GM12864 (cell line): ENCODE measurements at regions not wholly inside any gene's neighbourhood (a gene's known extent, or its start where the extent isn't known, plus 50 kb on each side); places are given as distances from the start of the nearest gene placed in this dataset.

ENCODE experiments used
- DNase-seq: peaks from one replicate; pipeline ENCODE4 v3.0.0-alpha.2; 2011; ENCODE audit warnings: low read depth
- H3K4me3 ChIP-seq: 2 replicates; pipeline ENCODE4 v1.5.1; 2011; ENCODE audit warnings: mild to moderate bottlenecking, low read depth, low read length, control low read depth
- TF ChIP-seq, protein P1 (sequence below): IDR thresholded peaks from 2 replicates; pipeline ENCODE4 v1.5.1; 2011; ENCODE audit warnings: low read depth, mild to moderate bottlenecking, moderate library complexity, low read length, control low read depth, inconsistent platforms; ENCODE audit errors: missing control alignments

DNA sequence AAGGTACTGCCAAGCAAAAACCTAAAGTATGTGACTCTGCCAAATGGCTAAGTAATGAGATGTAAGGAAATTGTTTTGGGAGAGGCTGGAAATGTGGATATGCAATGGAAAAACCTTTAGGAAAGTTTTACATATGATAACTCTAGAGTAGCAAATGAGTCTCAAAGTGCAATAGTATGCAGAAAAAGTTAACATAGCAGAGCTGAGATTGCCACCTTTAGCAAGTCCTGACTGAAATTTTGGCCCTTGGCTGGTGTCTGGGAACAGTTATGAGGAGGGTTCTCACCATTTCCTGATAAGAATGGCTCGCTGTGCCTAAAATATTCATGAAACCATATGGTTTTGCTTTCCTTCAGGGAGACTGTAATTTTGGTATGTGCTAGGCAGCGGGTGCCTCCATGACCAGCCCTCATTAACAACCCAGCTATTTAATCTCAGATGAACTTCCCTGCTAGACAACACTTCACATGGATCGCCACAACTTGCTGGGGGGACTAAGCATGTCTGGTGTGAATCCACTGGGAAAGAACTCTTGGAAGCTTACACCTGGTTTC, 72.3 kb upstream of the ERBB4 start:
- no peak overlapping the region for H3K4me3 ChIP-seq
- TF ChIP-seq, protein P1, sequence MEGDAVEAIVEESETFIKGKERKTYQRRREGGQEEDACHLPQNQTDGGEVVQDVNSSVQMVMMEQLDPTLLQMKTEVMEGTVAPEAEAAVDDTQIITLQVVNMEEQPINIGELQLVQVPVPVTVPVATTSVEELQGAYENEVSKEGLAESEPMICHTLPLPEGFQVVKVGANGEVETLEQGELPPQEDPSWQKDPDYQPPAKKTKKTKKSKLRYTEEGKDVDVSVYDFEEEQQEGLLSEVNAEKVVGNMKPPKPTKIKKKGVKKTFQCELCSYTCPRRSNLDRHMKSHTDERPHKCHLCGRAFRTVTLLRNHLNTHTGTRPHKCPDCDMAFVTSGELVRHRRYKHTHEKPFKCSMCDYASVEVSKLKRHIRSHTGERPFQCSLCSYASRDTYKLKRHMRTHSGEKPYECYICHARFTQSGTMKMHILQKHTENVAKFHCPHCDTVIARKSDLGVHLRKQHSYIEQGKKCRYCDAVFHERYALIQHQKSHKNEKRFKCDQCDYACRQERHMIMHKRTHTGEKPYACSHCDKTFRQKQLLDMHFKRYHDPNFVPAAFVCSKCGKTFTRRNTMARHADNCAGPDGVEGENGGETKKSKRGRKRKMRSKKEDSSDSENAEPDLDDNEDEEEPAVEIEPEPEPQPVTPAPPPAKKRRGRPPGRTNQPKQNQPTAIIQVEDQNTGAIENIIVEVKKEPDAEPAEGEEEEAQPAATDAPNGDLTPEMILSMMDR = no peak
- no peak for DNase-seq

DNA sequence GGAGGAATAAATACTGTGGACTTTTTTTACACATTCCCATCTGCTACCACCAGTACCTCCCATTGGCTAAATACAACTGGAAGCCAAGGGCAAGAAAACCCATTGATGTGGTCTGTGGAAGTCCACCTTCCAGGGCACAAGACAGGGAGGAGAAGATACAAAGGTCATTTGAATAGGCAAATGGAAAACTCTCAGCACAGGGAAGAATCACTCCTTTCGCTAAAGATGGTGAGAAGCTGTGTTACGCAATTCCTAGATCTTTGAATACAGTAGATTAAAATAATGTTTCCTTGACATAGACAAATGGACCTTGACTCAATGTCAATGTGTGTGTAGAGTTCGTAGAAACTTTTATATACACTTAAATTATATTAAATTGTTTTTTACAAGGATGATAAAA, 70.9 kb upstream of the ERBB4 start:
- H3K4me3 ChIP-seq = no peak overlapping the region
- no peak for DNase-seq
- TF ChIP-seq, protein P1 = no peak

DNA sequence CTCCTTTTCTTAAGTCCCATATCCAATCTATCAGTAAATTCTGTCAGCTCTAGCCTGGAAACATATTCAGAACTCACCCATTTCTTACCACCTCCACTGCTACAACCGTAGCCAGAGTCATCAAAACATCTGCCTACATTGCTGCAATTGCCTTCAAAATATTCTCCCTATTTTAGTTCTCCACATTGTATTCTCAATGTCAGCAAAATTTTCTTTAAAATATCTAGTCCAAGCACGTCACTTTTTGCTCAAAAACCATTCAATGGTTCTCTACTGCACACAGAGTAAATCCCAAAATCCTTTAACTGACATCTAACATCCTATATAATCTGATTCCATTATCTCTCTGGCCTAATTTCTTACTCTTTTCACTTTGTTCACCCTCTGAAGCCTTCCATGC, 68.5 kb upstream of the ERBB4 start:
- H3K4me3 ChIP-seq = no peak overlapping the region
- no peak for DNase-seq
- TF ChIP-seq, protein P1 = no peak

DNA sequence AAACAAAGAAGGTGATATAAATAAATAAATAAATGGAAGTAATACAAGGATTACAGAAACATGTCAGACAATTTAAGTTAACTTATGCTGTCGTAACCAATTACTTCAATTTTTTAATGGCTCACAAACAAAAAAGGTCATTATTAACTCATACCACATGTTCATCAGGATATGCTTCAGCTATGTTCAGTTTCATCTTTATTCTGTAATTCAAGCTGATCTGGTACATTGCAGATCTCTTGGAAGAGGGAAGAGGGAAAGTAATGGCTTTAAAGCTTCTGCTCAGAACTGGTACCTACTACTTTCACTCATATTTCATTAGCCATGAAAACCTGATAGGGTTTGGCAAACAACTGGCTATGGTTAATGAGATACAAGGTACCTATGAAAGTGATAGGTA, 67.6 kb upstream of the ERBB4 start:
- TF ChIP-seq, protein P1 = no peak
- no peak overlapping the region for H3K4me3 ChIP-seq
- DNase-seq = no peak

DNA sequence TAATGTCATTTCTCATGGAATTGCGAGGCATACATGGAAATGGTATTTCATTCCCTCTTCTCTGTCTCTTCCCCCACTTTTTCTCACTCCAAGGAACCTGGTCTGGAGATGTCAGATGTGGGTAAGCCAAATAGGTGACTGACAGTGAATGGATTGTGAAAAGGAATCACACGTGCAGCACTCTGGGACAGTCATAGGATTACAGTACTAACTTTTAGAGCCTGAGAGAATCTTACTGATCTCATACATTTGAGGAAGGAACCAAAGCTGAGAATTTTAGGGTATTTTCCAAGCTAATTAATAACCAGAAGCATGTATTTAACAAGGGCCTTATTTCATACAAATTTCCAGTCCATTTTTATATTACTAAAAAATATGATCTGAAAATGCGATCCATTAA, 58.1 kb upstream of the ERBB4 start:
- no peak for DNase-seq
- no peak overlapping the region for H3K4me3 ChIP-seq
- TF ChIP-seq, protein P1 = no peak

DNA sequence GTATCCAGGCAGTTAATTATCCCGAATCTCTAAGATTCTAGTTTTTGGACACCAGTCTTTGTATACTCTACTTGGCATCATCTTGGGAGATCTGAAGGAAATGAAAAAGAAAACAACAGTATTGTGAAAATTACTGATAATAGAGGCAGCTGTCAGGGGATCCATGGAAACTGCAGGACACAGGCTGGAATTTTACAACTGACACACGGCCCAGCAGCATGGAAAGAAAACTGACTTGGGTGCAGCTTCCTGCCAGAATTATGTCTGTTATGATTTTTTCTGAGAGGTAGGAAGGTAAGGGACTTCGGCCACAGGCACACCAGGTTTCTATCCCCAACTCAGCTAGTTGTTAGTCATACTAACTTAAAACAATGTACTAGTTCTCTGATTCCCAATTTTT, 57.7 kb upstream of the ERBB4 start:
- no peak for DNase-seq
- TF ChIP-seq, protein P1 = no peak

DNA sequence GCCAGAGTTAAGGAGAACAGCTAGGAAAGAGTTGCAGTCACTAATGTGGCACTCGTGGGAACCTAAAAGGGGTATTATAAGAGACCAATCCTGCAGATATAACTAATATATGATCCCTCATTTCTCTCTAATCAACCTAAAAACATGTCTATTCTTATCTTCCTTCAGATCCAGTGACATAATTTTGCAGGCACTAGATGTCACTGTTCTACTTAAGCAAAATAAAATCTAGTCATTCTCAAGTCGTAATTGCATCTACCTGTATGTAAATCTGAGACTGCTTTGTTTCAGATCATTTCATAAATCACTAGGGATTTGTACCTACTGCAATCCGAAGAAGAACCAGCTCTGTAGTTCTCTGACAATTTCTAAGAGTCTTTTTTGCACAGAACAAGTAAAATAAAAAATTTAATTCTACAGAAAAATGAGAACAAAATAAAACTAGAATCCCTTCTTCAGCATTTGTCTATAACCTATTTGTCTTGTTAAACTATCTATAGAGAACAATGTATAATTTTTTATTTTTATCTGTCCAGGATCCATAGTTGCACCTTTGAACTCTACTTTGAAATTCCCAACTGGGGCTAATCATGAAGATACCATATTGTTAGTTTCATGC, 56.5 kb upstream of the ERBB4 start:
- peak; percentile 3 for DNase-seq
- TF ChIP-seq, protein P1 = peak; percentile 14
- no peak overlapping the region for H3K4me3 ChIP-seq

More for the DNA sequence above, 57.7 kb upstream of the ERBB4 start:
- no peak overlapping the region for H3K4me3 ChIP-seq
